ENCODE measurements at regions not wholly inside any gene's neighbourhood (a gene's known extent, or its start where the extent isn't known, plus 50 kb on each side); places are given as distances from the start of the nearest gene placed in this dataset.

- ATAC-seq (ENCODE audit: low FRiP score in 2 of 2) (peak in 1 of 2 donors; percentile 46), DNase-seq (peak in 1 of 2 donors; percentile 83)
- Histone ChIP-seq H3K36me3 (no peaks in the 10 kb centered on the region), H3K4me1 (peaks cover 11 to 29% (median 20%) of the 10 kb centered on the region in 4 donors), H3K27me3 (no peaks in the 10 kb centered on the region), H3K4me3 (peak overlapping the region in 3 of 4 donors; percentile 21 to 44 (median 26)), H3K27ac (peak overlapping the region; percentile 7 to 81 (median 58)), H3K9me3 (no peaks in the 10 kb centered on the region)
- TF ChIP-seq POLR2AphosphoS5 (IDR thresholded peaks at IDR 0.05) (no peak), CTCF (IDR thresholded peaks at IDR 0.05) (peak in 4 of 6 experiments; percentile 38 to 61 (median 42))
- WGBS, 2 donors, result 26 to 27% methylated on average over 16 to 37 of the region's 46 CpGs
These were observed 118.7 kb downstream of the VAPA start for GRCh38 chr18:10032331-10033015.

DNA sequence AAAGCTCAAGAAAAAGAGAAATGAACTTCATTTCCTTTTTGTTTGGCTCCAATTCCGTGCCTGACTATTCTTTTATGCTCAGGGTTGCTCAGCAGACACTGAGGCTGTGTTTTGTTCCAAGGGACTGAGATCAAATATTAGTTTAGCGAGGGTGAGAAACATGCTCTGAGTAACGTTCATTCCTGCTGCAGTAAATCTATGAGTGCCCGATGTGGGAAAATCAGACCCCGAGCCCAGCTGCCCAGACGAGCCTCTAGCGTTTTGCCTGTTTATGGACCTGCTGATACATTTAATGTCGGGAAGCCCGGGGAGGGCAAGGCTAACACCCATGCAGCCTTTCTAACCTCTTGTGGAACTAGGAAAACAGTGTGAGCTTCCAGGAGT lies 119.2 kb downstream of the VAPA start:
- no peak for TF ChIP-seq CTCF (IDR thresholded peaks at IDR 0.05)
- TF ChIP-seq EP300 (IDR thresholded peaks at IDR 0.05), result no peak
- no peak for TF ChIP-seq POLR2AphosphoS5 (IDR thresholded peaks at IDR 0.05)
- no peak for TF ChIP-seq POLR2A (IDR thresholded peaks at IDR 0.05)
- H3K27me3 ChIP-seq, result no peaks in the 10 kb centered on the region
- WGBS, 2 donors, result 50 to 52% methylated on average over 9 of the region's 9 CpGs
- H3K4me3 ChIP-seq, result peak overlapping the region in 3 of 4 donors; percentile 21 to 44 (median 26)
- H3K9me3 ChIP-seq, result no peaks in the 10 kb centered on the region
- peaks cover 11 to 29% (median 20%) of the 10 kb centered on the region in 4 donors for H3K4me1 ChIP-seq
- no peaks in the 10 kb centered on the region for H3K36me3 ChIP-seq
- ATAC-seq (ENCODE audit: low FRiP score in 2 of 2) (no peak), DNase-seq (no peak)
- H3K27ac ChIP-seq, result peak overlapping the region; percentile 7 to 81 (median 58)

- Histone ChIP-seq H3K27ac (peak overlapping the region in 3 of 4 donors; percentile 27 to 55 (median 53)), H3K27me3 (no peaks in the 10 kb centered on the region), H3K9me3 (no peaks in the 10 kb centered on the region), H3K4me3 (no peak overlapping the region), H3K36me3 (no peaks in the 10 kb centered on the region), H3K4me1 (peaks cover 15 to 29% (median 22%) of the 10 kb centered on the region in 4 donors)
- WGBS, 2 donors, result 65 to 72% methylated on average over 11 to 13 of the region's 13 CpGs
- DNase-seq, result peak; percentile 50 to 80
- ATAC-seq (ENCODE audit: low FRiP score in 2 of 2), result peak; percentile 43 to 85
- TF ChIP-seq POLR2AphosphoS5 (IDR thresholded peaks at IDR 0.05) (peak in 1 of 2 donors; percentile 28), CTCF (IDR thresholded peaks at IDR 0.05) (no peak), POLR2A (IDR thresholded peaks at IDR 0.05) (no peak), EP300 (IDR thresholded peaks at IDR 0.05) (peak in 1 of 4 donors; percentile 24)
These were observed 121.6 kb downstream of the VAPA start for GRCh38 chr18:10035281-10035991.

- TF ChIP-seq POLR2A (IDR thresholded peaks at IDR 0.05), result no peak
- TF ChIP-seq POLR2AphosphoS5 (IDR thresholded peaks at IDR 0.05), result no peak
- no peak for TF ChIP-seq CTCF (IDR thresholded peaks at IDR 0.05)
- no peak for TF ChIP-seq EP300 (IDR thresholded peaks at IDR 0.05)
- Histone ChIP-seq H3K27ac (peak overlapping the region in 1 of 4 donors; percentile 55), H3K4me1 (peaks cover 15 to 29% (median 22%) of the 10 kb centered on the region in 4 donors), H3K36me3 (no peaks in the 10 kb centered on the region), H3K9me3 (peaks cover 0 to 3% (median under 1%) of the 10 kb centered on the region in 4 donors), H3K27me3 (no peaks in the 10 kb centered on the region), H3K4me3 (no peak overlapping the region)
- 82 to 89% methylated on average over 6 of the region's 6 CpGs for WGBS, 2 donors
- ATAC-seq (ENCODE audit: low FRiP score in 2 of 2) (no peak), DNase-seq (no peak)
These were observed 122.7 kb downstream of the VAPA start for GRCh38 chr18:10036479-10036878.
